ENCODE measurements at regions not wholly inside any gene's neighbourhood (a gene's known extent, or its start where the extent isn't known, plus 50 kb on each side); places are given as distances from the start of the nearest gene placed in this dataset.

GRCh38 chr2:8477552-8478470 lies 204.0 kb upstream of the ID2 start:
- Histone ChIP-seq H3K23ac (ENCODE audit: insufficient read length, low read depth, low read length) (no peak overlapping the region), H3K4me2 (ENCODE audit: insufficient read depth, insufficient read length, low read length) (no peak overlapping the region), H3K23me2 (ENCODE audit: insufficient read length, low read depth, low read length, poor library complexity, severe bottlenecking) (no peaks in the 10 kb centered on the region), H3K18ac (ENCODE audit: insufficient read length, low read depth, low read length) (no peak overlapping the region), H2BK120ac (ENCODE audit: low read depth, low read length, poor library complexity, severe bottlenecking) (no peak overlapping the region), H4K5ac (ENCODE audit: insufficient read length, low read depth, low read length) (no peak overlapping the region), H3K27me3 (ENCODE audit: insufficient read depth, low read length) (no peaks in the 10 kb centered on the region), H4K8ac (replicated peaks; ENCODE audit: insufficient read length, low read depth, low read length) (no peak overlapping the region), H3K9me3 (ENCODE audit: control insufficient read depth, low read depth, low read length) (no peaks in the 10 kb centered on the region), H3K4ac (ENCODE audit: low read depth, low read length) (no peak overlapping the region), H4K91ac (ENCODE audit: insufficient read length, low read depth, low read length) (no peak overlapping the region), H2AK5ac (ENCODE audit: insufficient read length, low read length) (no peak overlapping the region), H2BK12ac (ENCODE audit: insufficient read length, low read depth, low read length) (no peak overlapping the region), H4K20me1 (ENCODE audit: control insufficient read depth, insufficient read depth, insufficient read length) (no peaks in the 10 kb centered on the region), H3K27ac (ENCODE audit: insufficient read length, low read depth, low read length) (no peak overlapping the region), H2AFZ (ENCODE audit: low read length) (no peak overlapping the region), H3K4me1 (ENCODE audit: insufficient read depth, low read length) (no peaks in the 10 kb centered on the region), H3K9ac (ENCODE audit: extremely low read depth, insufficient read length, low read length) (no peak overlapping the region), H3K56ac (ENCODE audit: insufficient read length, low read depth, low read length) (no peak overlapping the region), H3K14ac (ENCODE audit: insufficient read depth, low read length) (no peak overlapping the region), H2BK5ac (ENCODE audit: insufficient read length, low read length) (no peak overlapping the region), H3T11ph (ENCODE audit: low read length) (no peak overlapping the region), H3K79me1 (ENCODE audit: insufficient read depth, low read depth, low read length, poor library complexity, severe bottlenecking) (no peaks in the 10 kb centered on the region), H2BK15ac (ENCODE audit: low read depth, low read length) (no peak overlapping the region), H3K79me2 (ENCODE audit: insufficient read depth, low read length) (no peaks in the 10 kb centered on the region), H2BK20ac (ENCODE audit: low read depth, low read length, poor library complexity, severe bottlenecking) (no peak overlapping the region)
- no peak overlapping the region for H3K4me3 Mint-ChIP-seq
- H3K27ac Mint-ChIP-seq = no peak overlapping the region; a peak in 1 of 7 replicates
- no CpG with 5 or more reads among the region's 16 CpGs for WGBS (ENCODE audit: extremely low coverage, insufficient read length, low lambda C conversion rate)
- H3K27me3 Mint-ChIP-seq (ENCODE audit: low read depth) = peaks cover 1% of the 10 kb centered on the region; the same call in 1 of the 2 replicates
- peaks cover 6 to 8% of the 10 kb centered on the region in 2 experiments; a peak in 3 of 4 replicates for H3K4me1 Mint-ChIP-seq
- DNase-seq = no peak
- no peaks in the 10 kb centered on the region for H3K9me3 Mint-ChIP-seq
- TF ChIP-seq CTCF (conservative IDR thresholded peaks at IDR 0.05) = no peak
- no peaks in the 10 kb centered on the region for H3K36me3 Mint-ChIP-seq (ENCODE audit: insufficient read depth in 1 of 3, low read depth in 3 of 3)

Data from H9 (cell line).